Mucosa of descending colon (tissue), 3 donors: ENCODE measurements at regions not wholly inside any gene's neighbourhood (a gene's known extent, or its start where the extent isn't known, plus 50 kb on each side); places are given as distances from the start of the nearest gene placed in this dataset.

Source experiments
- ATAC-seq: fragments of 200-7000 bp; cut with Tn5 transposase; one replicate; pipeline ENCODE4 v1.9.1; 2020; ENCODE audit warnings: mild to moderate bottlenecking, moderate library complexity
- DNase-seq, 3 donors: peaks; one replicate each; pipeline ENCODE4 v3.0.0-alpha.2; 2020
- H3K36me3 ChIP-seq: fragments of 200-600 bp; one replicate; pipeline ENCODE4 v1.8.0; 2021; ENCODE audit warnings: low read depth, mild to moderate bottlenecking
- H3K4me1 ChIP-seq: fragments of 200-600 bp; one replicate; pipeline ENCODE4 v1.8.0; 2021; ENCODE audit warnings: low read depth, mild to moderate bottlenecking
- H3K4me3 ChIP-seq: fragments of 200-600 bp; one replicate; pipeline ENCODE4 v1.8.0; 2021; ENCODE audit warnings: mild to moderate bottlenecking
- H3K9me3 ChIP-seq: fragments of 200-600 bp; one replicate; pipeline ENCODE4 v1.8.0; 2021; ENCODE audit warnings: mild to moderate bottlenecking
- CTCF ChIP-seq: fragments of 200-600 bp; IDR thresholded peaks from one replicate; pipeline ENCODE4 v1.8.0; 2022; ENCODE audit warnings: antibody characterized with exemption, mild to moderate bottlenecking
- intact Hi-C, 2 donors: fragments of 100-400 bp; cut with DNase I in 1 of 2; cut with micrococcal nuclease in 1 of 2; formaldehyde crosslinking; loops; one replicate each; pipeline versions ENCODE4 v1.11.0 to v1.11.1; 2022; cut with DNase I, micrococcal nuclease
- donor health status: DM: no; HTN: no; CAD: no; lungs with moderate emphysema.
- donor health status: DM: no; HTN: no; CAD: no.
- donor health status: DM: no; HTN: yes; CAD: no.

- Histone ChIP-seq H3K4me3 (no peak overlapping the region), H3K4me1 (no peaks in the 10 kb centered on the region), H3K36me3 (no peaks in the 10 kb centered on the region), H3K9me3 (no peaks in the 10 kb centered on the region)
- intact Hi-C loops: no loop called here
- TF ChIP-seq CTCF: no peak
- no peak for ATAC-seq
- DNase-seq: no peak
Measured at GRCh38 chr15:95726891-95727290, 603.6 kb upstream of the NR2F2 start.

GRCh38 chr15:95733931-95734330 is 596.6 kb upstream of the NR2F2 start:
- Histone ChIP-seq H3K4me1 (no peaks in the 10 kb centered on the region), H3K9me3 (no peaks in the 10 kb centered on the region), H3K4me3 (no peak overlapping the region), H3K36me3 (no peaks in the 10 kb centered on the region)
- TF ChIP-seq CTCF: no peak
- intact Hi-C loops: no loop called here
- no peak for ATAC-seq
- DNase-seq: no peak

GRCh38 chr15:95734422-95735316 is 595.8 kb upstream of the NR2F2 start:
- H3K4me3 ChIP-seq: no peak overlapping the region
- no peaks in the 10 kb centered on the region for H3K4me1 ChIP-seq
- DNase-seq (no peak), ATAC-seq (no peak)
- H3K9me3 ChIP-seq: no peaks in the 10 kb centered on the region
- no peak for TF ChIP-seq CTCF
- no peaks in the 10 kb centered on the region for H3K36me3 ChIP-seq
- intact Hi-C loops: no loop called here

GRCh38 chr15:95737060-95737459 is 593.4 kb upstream of the NR2F2 start:
- no peak for ATAC-seq
- DNase-seq: no peak
- Histone ChIP-seq H3K4me3 (no peak overlapping the region), H3K4me1 (no peaks in the 10 kb centered on the region), H3K9me3 (no peaks in the 10 kb centered on the region), H3K36me3 (no peaks in the 10 kb centered on the region)
- TF ChIP-seq CTCF: no peak
- intact Hi-C loops: no loop called here

DNA sequence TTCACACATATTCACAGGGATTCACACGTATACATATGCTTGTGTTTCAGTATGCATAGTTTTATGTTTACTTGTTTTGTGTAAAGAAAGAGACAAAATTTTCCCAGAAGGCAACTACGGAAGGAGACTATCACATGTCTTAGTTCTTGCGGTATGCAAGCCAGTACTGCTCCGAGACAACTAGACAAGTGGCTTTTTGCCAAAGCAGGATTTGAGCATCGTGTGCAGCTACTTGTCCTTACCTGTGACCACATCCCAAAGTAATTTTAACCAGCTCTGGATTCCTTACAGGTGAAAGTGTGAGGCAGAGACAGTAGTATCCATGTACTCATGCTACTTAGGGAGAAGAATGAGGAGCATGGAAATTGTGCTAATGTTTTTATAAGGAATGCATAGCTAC is 591.4 kb upstream of the NR2F2 start:
- DNase-seq: no peak
- intact Hi-C loops: no loop called here
- ATAC-seq: no peak
- Histone ChIP-seq H3K36me3 (no peaks in the 10 kb centered on the region), H3K4me1 (no peaks in the 10 kb centered on the region), H3K9me3 (no peaks in the 10 kb centered on the region), H3K4me3 (no peak overlapping the region)
- TF ChIP-seq CTCF: no peak
